ENCODE measurements at regions not wholly inside any gene's neighbourhood (a gene's known extent, or its start where the extent isn't known, plus 50 kb on each side); places are given as distances from the start of the nearest gene placed in this dataset.

DNA sequence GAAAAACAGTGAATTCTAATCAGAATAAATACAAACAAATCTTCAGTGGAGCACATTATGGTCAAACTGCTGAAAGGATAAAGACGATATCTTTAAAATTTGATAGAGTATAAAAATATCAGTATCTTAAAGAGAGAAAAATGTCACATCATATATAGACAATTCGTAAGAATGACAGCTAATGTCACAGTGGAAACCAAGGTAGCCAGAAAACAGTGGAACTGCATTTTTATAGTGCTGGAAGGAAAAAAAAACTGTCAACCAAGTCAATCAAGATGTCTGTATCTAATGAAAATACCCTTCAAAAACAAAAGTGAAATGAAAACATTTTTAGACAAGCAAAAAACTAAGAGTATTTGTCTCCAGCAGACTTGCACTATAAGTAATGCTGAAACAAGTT is 73.4 kb upstream of the HMGXB4 start:
- TF ChIP-seq, protein P1, sequence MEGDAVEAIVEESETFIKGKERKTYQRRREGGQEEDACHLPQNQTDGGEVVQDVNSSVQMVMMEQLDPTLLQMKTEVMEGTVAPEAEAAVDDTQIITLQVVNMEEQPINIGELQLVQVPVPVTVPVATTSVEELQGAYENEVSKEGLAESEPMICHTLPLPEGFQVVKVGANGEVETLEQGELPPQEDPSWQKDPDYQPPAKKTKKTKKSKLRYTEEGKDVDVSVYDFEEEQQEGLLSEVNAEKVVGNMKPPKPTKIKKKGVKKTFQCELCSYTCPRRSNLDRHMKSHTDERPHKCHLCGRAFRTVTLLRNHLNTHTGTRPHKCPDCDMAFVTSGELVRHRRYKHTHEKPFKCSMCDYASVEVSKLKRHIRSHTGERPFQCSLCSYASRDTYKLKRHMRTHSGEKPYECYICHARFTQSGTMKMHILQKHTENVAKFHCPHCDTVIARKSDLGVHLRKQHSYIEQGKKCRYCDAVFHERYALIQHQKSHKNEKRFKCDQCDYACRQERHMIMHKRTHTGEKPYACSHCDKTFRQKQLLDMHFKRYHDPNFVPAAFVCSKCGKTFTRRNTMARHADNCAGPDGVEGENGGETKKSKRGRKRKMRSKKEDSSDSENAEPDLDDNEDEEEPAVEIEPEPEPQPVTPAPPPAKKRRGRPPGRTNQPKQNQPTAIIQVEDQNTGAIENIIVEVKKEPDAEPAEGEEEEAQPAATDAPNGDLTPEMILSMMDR (IDR thresholded peaks at IDR 0.05 in 2 of 3, conservative IDR thresholded peaks at IDR 0.05 in 1 of 3; ENCODE audit: control insufficient read depth in 2 of 3, extremely low read depth in 1 of 3, insufficient read depth in 1 of 3, low read depth in 3 of 3, low read length in 3 of 3): no peak
- TF ChIP-seq ZNF274 (IDR thresholded peaks at IDR 0.05; ENCODE audit: insufficient read depth, insufficient read length) (no peak), POLR2AphosphoS5 (IDR thresholded peaks at IDR 0.05; ENCODE audit: low read length) (no peak), EP300 (IDR thresholded peaks at IDR 0.05; ENCODE audit: borderline replicate concordance in 1 of 2, control insufficient read depth in 1 of 2, low read depth in 2 of 2, low read length in 2 of 2) (no peak), POLR2A (IDR thresholded peaks at IDR 0.05; ENCODE audit: low read depth, low read length) (no peak), NFXL1 (IDR thresholded peaks at IDR 0.05; ENCODE audit: borderline replicate concordance) (no peak), NFIC (IDR thresholded peaks at IDR 0.05; ENCODE audit: low read depth, low read length) (no peak), EZH2 (IDR thresholded peaks at IDR 0.05; ENCODE audit: borderline replicate concordance, control insufficient read depth, low read depth, low read length) (no peak), PBX3 (IDR thresholded peaks at IDR 0.05; ENCODE audit: insufficient replicate concordance, low read depth, low read length) (no peak), CEBPB (IDR thresholded peaks at IDR 0.05; ENCODE audit: borderline replicate concordance in 1 of 2, low read depth in 2 of 2, low read length in 2 of 2) (no peak), ESRRA (IDR thresholded peaks at IDR 0.05; ENCODE audit: low read length) (no peak)
- TF ChIP-seq, protein P2, sequence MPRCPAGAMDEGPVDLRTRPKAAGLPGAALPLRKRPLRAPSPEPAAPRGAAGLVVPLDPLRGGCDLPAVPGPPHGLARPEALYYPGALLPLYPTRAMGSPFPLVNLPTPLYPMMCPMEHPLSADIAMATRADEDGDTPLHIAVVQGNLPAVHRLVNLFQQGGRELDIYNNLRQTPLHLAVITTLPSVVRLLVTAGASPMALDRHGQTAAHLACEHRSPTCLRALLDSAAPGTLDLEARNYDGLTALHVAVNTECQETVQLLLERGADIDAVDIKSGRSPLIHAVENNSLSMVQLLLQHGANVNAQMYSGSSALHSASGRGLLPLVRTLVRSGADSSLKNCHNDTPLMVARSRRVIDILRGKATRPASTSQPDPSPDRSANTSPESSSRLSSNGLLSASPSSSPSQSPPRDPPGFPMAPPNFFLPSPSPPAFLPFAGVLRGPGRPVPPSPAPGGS (IDR thresholded peaks at IDR 0.05; ENCODE audit: borderline replicate concordance, insufficient read depth, low read depth, low read length, poor library complexity, severe bottlenecking): no peak
- TF ChIP-seq, protein P3, sequence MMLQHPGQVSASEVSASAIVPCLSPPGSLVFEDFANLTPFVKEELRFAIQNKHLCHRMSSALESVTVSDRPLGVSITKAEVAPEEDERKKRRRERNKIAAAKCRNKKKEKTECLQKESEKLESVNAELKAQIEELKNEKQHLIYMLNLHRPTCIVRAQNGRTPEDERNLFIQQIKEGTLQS (IDR thresholded peaks at IDR 0.05; ENCODE audit: borderline replicate concordance, extremely low read depth, low read depth, low read length): no peak
- TF ChIP-seq, protein P4, sequence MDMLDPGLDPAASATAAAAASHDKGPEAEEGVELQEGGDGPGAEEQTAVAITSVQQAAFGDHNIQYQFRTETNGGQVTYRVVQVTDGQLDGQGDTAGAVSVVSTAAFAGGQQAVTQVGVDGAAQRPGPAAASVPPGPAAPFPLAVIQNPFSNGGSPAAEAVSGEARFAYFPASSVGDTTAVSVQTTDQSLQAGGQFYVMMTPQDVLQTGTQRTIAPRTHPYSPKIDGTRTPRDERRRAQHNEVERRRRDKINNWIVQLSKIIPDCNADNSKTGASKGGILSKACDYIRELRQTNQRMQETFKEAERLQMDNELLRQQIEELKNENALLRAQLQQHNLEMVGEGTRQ (IDR thresholded peaks at IDR 0.05; ENCODE audit: borderline replicate concordance, low read depth, low read length): no peak
